NCI-H1092 treated with DMSO at 0.1 percent for 48 hours (cell line): ENCODE measurements at regions not wholly inside any gene's neighbourhood (a gene's known extent, or its start where the extent isn't known, plus 50 kb on each side); places are given as distances from the start of the nearest gene placed in this dataset.

Experiments
- DNase-seq: peaks from one replicate; lab custom pipeline; 2025; lab: John Stamatoyannopoulos, UW

- no peak for DNase-seq
Measured at GRCh38 chr1:221069986-221070385, 190.7 kb downstream of the HLX start.

DNA sequence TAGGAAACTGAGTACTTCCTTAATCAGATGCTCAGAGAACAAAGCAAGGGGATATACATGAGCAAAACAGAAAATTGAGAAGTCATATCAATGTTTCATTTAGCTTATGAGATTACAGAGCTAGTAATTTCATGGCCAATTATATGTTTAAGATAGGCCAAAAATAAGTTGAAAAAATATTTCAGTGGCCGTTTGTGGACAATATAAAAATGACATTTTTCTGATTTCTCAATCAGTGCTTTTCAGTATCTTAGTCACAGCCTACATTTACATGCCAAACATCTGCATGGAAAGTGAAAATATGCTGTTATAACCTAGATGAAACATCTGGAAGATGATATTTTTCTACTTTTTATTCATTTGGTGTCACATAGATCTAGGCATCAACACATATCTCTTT is 192.5 kb downstream of the HLX start:
- DNase-seq = no peak

DNA sequence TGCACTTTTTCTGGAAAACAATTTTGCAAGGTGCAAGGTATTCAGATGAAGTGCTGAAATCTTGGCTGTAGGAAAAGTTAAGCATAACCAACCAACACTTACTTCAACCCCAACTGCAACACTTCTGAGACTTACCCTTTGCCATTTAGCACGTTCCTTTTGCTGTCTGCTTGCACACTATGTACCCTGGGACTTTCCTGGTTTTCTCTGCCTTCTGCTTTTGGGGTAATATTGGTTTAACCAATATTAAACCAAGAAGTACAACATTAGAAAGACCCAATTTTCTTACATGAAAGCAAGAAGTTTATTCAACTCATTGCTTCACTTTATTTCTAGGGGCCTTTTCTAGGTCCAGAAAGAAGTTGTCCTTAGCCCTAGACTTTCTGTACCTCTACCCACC is 193.0 kb downstream of the HLX start:
- no peak for DNase-seq

- DNase-seq = no peak
Measured at GRCh38 chr1:221074332-221074731, 195.1 kb downstream of the HLX start.

DNA sequence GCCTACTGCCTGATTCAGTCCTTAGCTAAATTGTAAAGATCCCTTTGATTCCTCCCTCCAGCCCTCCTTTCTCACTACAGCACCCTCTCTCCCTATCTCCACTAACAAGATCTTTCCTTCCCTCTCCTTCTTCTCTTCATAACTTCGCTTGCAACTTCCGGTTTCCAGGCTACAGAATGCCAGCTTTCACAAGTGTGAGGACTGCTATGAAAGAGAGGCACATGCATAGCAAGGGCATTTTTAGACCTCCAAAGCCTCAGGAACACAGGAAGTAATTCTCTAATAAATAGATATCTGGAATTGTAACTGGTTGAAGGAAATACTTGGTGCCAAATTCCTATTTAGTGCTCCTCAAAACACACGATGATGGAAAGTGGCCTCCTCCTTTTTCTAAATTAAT is 196.7 kb downstream of the HLX start:
- no peak for DNase-seq

- no peak for DNase-seq
Measured at GRCh38 chr1:221076391-221076811, 197.2 kb downstream of the HLX start.

GRCh38 chr1:221078260-221078965 is 199.2 kb downstream of the HLX start:
- DNase-seq = no peak

DNA sequence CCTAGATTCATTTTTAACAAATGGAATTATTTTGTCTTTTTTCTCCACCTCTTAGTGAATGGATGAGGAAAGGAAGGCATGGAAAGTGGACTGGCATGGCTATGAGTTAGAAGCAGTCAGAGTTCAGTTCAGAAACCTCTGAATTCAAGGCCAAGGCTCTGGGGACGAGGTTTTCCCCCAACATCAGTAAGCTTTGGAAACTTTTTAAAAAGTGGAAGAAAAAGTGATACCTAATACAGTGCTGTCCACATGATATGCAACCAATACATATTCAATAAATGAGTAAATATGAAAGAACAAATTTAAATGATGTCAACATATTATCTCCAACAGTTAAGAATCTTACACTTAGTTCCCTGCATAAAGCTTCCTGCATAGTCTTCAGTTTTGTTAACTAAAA is 204.7 kb downstream of the HLX start:
- DNase-seq = no peak

DNA sequence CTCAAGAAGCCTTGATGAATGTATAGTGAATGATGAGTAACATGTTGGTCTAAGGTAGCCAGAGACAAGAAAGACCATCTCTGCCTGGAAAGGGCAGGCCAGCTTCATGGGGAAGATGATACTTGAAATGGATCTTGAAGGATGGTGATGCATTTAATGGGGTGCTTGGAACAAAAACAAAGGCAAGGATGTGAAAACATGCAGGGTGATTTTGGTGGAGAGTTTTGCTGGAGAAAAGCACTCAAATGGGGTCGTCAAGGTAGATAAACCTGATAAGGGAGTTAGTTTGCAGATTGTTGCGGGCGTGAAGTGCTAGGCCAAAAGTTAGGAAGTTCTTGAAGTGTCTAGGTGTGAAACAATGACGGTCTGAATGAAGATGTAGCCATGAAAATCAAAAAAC is 205.4 kb downstream of the HLX start:
- DNase-seq = no peak

- no peak for DNase-seq
Measured at GRCh38 chr1:221085701-221086375, 206.6 kb downstream of the HLX start.

DNA sequence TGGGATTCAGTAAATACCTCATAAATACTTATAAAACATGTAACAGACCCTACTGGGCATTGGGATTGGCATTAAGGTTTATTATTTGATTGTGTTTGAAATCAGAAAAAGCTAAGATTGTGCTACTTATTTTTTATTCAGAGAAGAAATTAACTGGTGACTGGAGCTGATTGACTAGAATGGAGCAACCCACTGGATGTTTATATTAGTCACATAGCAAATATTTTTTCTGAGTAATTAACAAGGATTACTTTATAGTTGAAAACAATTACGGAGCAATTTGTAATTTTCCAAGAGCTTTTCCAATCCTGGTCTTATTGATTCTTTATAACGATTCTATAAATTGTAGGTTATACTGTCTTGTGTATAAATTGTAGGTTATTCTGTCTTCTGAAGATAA is 208.7 kb downstream of the HLX start:
- no peak for DNase-seq

- DNase-seq = no peak
Measured at GRCh38 chr1:221089273-221089672, 210.0 kb downstream of the HLX start.

- DNase-seq = no peak
Measured at GRCh38 chr1:221089803-221090202, 210.6 kb downstream of the HLX start.

GRCh38 chr1:221093903-221094791 is 214.9 kb downstream of the HLX start:
- no peak for DNase-seq

DNA sequence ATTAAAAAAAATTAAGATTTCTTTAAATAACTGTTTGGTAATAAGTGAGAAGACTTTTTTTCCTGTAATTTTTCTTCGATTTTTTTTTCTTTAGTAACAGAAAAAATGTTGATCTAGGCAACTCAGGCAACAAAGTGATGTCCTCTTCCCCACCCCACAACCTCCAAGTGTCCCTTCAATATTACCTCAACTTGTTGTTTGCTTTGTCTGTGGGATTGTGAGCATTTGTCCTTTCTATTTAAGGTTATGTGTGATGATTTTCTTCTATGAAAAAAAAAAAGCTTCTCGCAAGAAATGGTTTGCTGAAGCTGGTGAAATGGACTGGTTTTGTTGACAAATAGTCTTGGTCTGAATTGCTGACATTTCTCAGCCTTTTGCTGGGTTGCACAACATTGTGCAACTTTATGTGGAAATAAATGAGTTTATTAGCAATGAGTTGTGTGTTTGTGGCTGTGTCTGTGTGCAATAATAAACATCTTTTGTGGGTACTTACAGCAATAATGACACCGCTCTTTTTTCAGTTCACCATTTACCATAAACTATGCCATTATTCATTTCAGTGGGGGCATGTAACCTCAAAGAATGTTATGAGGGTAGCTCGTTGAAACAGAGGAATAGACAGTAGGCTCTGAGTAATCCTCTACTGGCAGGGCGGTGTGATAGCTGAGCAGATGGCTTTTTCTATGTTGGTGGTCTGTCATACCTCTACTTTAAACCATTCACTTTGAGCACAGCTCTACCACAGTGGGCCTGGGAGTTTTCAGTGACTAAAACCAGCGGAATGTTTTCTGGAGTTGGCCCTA is 218.4 kb downstream of the HLX start:
- DNase-seq = no peak

GRCh38 chr1:221098471-221099405 is 219.5 kb downstream of the HLX start:
- no peak for DNase-seq

GRCh38 chr1:221099747-221100595 is 220.7 kb downstream of the HLX start:
- DNase-seq = no peak

DNA sequence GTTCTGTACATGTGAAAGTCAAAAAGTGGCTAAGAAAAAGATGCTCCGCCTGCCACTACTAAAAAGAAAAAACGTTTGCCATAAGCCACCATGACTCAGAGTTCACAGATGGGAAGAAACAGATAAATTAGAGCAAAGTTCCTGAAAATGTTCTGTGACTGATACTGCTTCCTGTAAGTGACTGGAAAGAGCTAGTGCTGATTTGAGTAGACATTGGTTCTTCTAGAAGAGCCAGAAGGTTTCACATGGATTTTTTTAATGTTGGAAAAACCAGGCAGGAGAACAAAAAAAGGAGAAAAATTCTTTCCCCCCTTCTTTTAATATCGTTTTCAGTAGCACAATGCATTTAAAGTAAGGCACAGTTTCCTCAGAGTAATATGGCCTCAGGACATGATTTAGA is 221.4 kb downstream of the HLX start:
- DNase-seq = no peak

- DNase-seq = no peak
Measured at GRCh38 chr1:221101807-221102605, 222.8 kb downstream of the HLX start.
